Gastroesophageal sphincter (tissue), 3 donors: ENCODE measurements at regions not wholly inside any gene's neighbourhood (a gene's known extent, or its start where the extent isn't known, plus 50 kb on each side); places are given as distances from the start of the nearest gene placed in this dataset.

Experiments
- POLR2AphosphoS5 ChIP-seq: sonication (generic); formaldehyde crosslinking; IDR thresholded peaks from one replicate; pipeline ENCODE4 v1.6.1; 2017; ENCODE audit warnings: antibody characterized with exemption
- TF ChIP-seq, protein P1 (sequence below), 4 experiments: fragments of 200-600 bp in 2 of 4; fragments of 450-650 bp in 2 of 4; sonication (generic) in 1 of 4; IDR thresholded peaks; one replicate each; pipeline ENCODE4 v1.5.1; 2017 to 2019; ENCODE audit warnings: antibody characterized with exemption in 4 of 4, mild to moderate bottlenecking in 2 of 4, moderate library complexity in 2 of 4

DNA sequence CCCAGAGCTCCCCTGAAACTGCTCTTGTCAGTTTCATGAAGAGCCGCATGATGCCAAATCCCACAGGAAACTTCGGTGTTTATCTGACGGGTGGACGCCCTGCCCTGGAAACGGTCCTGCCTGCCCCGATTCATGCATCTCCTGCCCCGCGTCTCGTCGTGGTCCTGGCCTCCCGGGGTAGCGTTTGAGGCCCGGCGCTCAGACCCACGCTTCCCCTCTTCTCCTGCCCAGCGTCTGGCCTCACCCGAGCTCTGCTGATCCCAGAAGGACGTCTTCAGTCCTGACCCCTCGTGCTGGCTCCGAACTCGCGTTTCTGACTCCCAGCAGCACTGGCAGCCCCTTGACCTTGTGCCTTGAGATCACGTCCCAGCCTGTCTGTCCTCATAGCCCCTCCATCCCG lies 180.5 kb downstream of the TMEM18 start:
- TF ChIP-seq, protein P1, sequence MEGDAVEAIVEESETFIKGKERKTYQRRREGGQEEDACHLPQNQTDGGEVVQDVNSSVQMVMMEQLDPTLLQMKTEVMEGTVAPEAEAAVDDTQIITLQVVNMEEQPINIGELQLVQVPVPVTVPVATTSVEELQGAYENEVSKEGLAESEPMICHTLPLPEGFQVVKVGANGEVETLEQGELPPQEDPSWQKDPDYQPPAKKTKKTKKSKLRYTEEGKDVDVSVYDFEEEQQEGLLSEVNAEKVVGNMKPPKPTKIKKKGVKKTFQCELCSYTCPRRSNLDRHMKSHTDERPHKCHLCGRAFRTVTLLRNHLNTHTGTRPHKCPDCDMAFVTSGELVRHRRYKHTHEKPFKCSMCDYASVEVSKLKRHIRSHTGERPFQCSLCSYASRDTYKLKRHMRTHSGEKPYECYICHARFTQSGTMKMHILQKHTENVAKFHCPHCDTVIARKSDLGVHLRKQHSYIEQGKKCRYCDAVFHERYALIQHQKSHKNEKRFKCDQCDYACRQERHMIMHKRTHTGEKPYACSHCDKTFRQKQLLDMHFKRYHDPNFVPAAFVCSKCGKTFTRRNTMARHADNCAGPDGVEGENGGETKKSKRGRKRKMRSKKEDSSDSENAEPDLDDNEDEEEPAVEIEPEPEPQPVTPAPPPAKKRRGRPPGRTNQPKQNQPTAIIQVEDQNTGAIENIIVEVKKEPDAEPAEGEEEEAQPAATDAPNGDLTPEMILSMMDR (IDR thresholded peaks at IDR 0.05): no peak
- no peak for TF ChIP-seq POLR2AphosphoS5
